ENCODE measurements at regions not wholly inside any gene's neighbourhood (a gene's known extent, or its start where the extent isn't known, plus 50 kb on each side); places are given as distances from the start of the nearest gene placed in this dataset.

- Histone ChIP-seq H3K4me1 (ENCODE audit: insufficient read depth) (no peaks in the 10 kb centered on the region), H3K4me3 (no peak overlapping the region), H3K9me2 (ENCODE audit: insufficient read depth) (peaks cover 5% of the 10 kb centered on the region; the same call in 1 of the 2 replicates), H3K79me2 (replicated peaks; ENCODE audit: insufficient read depth) (no peaks in the 10 kb centered on the region), H4K20me1 (replicated peaks; ENCODE audit: insufficient read depth) (no peaks in the 10 kb centered on the region), H3K4me2 (no peak overlapping the region), H3F3A (replicated peaks; ENCODE audit: low read depth) (no peaks in the 10 kb centered on the region), H3K27me3 (ENCODE audit: insufficient read depth) (no peaks in the 10 kb centered on the region), H3K27ac (ENCODE audit: low read depth) (no peak overlapping the region), H2AFZ (no peak overlapping the region), H3K36me3 (ENCODE audit: insufficient read depth) (no peaks in the 10 kb centered on the region)
- no peaks in the 10 kb centered on the region for H3K36me3 Mint-ChIP-seq (ENCODE audit: low read depth)
- TF ChIP-seq CREB1 (CRISPR knock-in tag; IDR thresholded peaks at IDR 0.05; ENCODE audit: low read depth) (no peak), ZNF114 (CRISPR knock-in tag; IDR thresholded peaks at IDR 0.05) (no peak), REST (IDR thresholded peaks at IDR 0.05; ENCODE audit: unreplicated experiment) (no peak), STAT1 (IDR thresholded peaks at IDR 0.05; ENCODE audit: unreplicated experiment) (no peak), ZNF331 (CRISPR knock-in tag; IDR thresholded peaks at IDR 0.05; ENCODE audit: low read depth) (no peak), CTCF (conservative IDR thresholded peaks at IDR 0.05; ENCODE audit: low read depth in 2 of 2) (no peak), ZNF462 (CRISPR knock-in tag; IDR thresholded peaks at IDR 0.05) (no peak), EZH2phosphoT487 (IDR thresholded peaks at IDR 0.05; ENCODE audit: unreplicated experiment) (no peak), POLR2AphosphoS5 (IDR thresholded peaks at IDR 0.05; ENCODE audit: low read depth) (no peak), JUNB (IDR thresholded peaks at IDR 0.05; ENCODE audit: unreplicated experiment) (no peak), NANOG (IDR thresholded peaks at IDR 0.05; ENCODE audit: borderline replicate concordance) (no peak), EZH2 (IDR thresholded peaks at IDR 0.05; ENCODE audit: low read depth, unreplicated experiment) (no peak)
- TF ChIP-seq, protein P1, sequence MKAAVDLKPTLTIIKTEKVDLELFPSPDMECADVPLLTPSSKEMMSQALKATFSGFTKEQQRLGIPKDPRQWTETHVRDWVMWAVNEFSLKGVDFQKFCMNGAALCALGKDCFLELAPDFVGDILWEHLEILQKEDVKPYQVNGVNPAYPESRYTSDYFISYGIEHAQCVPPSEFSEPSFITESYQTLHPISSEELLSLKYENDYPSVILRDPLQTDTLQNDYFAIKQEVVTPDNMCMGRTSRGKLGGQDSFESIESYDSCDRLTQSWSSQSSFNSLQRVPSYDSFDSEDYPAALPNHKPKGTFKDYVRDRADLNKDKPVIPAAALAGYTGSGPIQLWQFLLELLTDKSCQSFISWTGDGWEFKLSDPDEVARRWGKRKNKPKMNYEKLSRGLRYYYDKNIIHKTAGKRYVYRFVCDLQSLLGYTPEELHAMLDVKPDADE (IDR thresholded peaks at IDR 0.05), result no peak
- no peak overlapping the region for H3K27ac Mint-ChIP-seq
- H3K4me3 Mint-ChIP-seq, result no peak overlapping the region
- no peaks in the 10 kb centered on the region for H3K9me3 Mint-ChIP-seq
- ATAC-seq (no peak), DNase-seq (ENCODE audit: low spot score) (no peak)
- peaks cover 17% of the 10 kb centered on the region for H3K4me1 Mint-ChIP-seq
- H3K27me3 Mint-ChIP-seq (ENCODE audit: insufficient read depth, low read depth, poor library complexity), result no peaks in the 10 kb centered on the region
These were observed 275.7 kb upstream of the CAMK1G start for GRCh38 chr1:209307846-209308245.

Data from GM23338 (cell line).